HCT116 (cell line): ENCODE measurements at regions not wholly inside any gene's neighbourhood (a gene's known extent, or its start where the extent isn't known, plus 50 kb on each side); places are given as distances from the start of the nearest gene placed in this dataset.

Experiments
- CBX3 ChIP-seq: IDR thresholded peaks from 2 replicates; pipeline ENCODE4 v1.6.1; 2012; ENCODE audit warnings: low read depth
- ZFX ChIP-seq: fragments of 450-650 bp; IDR thresholded peaks from 2 replicates; pipeline ENCODE4 v1.6.1; 2017

DNA sequence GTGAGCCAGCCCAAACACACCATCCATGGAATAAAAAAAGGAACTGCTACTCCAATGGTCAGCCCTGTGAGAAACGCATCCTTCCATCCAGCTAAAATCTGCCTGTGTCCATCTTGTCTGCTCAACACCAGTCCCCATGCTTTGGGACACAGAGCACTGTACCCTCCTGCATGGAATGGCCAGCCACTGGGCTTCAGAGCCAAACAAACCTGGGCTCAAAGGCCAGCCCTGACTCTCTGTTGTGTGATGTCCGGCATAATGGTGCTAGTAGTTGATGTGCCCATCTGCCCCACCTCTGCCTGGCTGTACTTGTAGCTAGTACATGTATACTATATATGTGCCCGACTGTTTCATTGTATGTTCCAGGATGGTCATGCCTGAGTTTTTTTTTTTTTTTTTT is 77.6 kb upstream of the AMZ2 start:
- TF ChIP-seq CBX3 (no peak), ZFX (no peak)
